SK-N-SH (cell line): ENCODE measurements at regions not wholly inside any gene's neighbourhood (a gene's known extent, or its start where the extent isn't known, plus 50 kb on each side); places are given as distances from the start of the nearest gene placed in this dataset.

Experiments used
- CTCF ChIA-PET: fragments of 300-600, 350-600 bp; formaldehyde crosslinking; extraction: SDS; loops from one replicate; lab custom pipeline; 2021; lab: Yijun Ruan, JAX
- POLR2A ChIA-PET: fragments of 350-600 bp; sonication (Branson Sonifier 250); formaldehyde crosslinking; extraction: SDS; loops from one replicate; lab custom pipeline; 2020; ENCODE audit warnings: antibody characterized with exemption, inconsistent platforms; lab: Yijun Ruan, JAX
- DNase-seq: peaks from one replicate; pipeline ENCODE4 v3.0.0; 2012
- H2AFZ ChIP-seq: fragments of 200-600 bp; sonication (generic); 2 replicates; pipeline ENCODE4 v1.8.1; 2016; ENCODE audit warnings: antibody characterized with exemption, mild to moderate bottlenecking, low read depth
- H3F3A ChIP-seq: fragments of 200-600 bp; sonication (generic); replicated peaks from 2 replicates; pipeline ENCODE3; 2016; ENCODE audit warnings: antibody characterized with exemption, mild to moderate bottlenecking; ENCODE audit not compliant: insufficient read depth
- H3K27ac ChIP-seq, 2 experiments: fragments of 200-500 bp in 1 of 2; fragments of 200-600 bp in 1 of 2; sonication (Bioruptor generic) in 1 of 2; sonication (generic), shearing (Covaris generic) in 1 of 2; 2 replicates each; pipeline versions ENCODE4 v1.5.1 to v1.6.1; 2014 to 2016; ENCODE audit warnings: low read depth in 2 of 2, inconsistent platforms in 1 of 2, low read length in 1 of 2, mild to moderate bottlenecking in 1 of 2, mixed read lengths in 1 of 2
- H3K27me3 ChIP-seq: fragments of 200-600 bp; sonication (generic), shearing (Covaris generic); 2 replicates; pipeline ENCODE4 v1.6.1; 2016; ENCODE audit warnings: mixed run types; ENCODE audit not compliant: insufficient read depth
- H3K36me3 ChIP-seq, 2 experiments: fragments of 200-500 bp in 1 of 2; fragments of 200-600 bp in 1 of 2; sonication (Bioruptor generic) in 1 of 2; sonication (generic) in 1 of 2; replicated peaks in 1 of 2; 2 replicates each; pipeline versions ENCODE3 to v1.5.1; 2014 to 2016; ENCODE audit warnings: low read length in 1 of 2, mild to moderate bottlenecking in 1 of 2; ENCODE audit not compliant: insufficient read depth in 2 of 2, control insufficient read depth in 1 of 2
- H3K4me1 ChIP-seq, 2 experiments: fragments of 200-500 bp in 1 of 2; fragments of 200-600 bp in 1 of 2; sonication (Bioruptor generic) in 1 of 2; sonication (generic), shearing (Covaris generic) in 1 of 2; 2 replicates each; pipeline versions ENCODE4 v1.5.1 to v1.6.1; 2014 to 2016; ENCODE audit warnings: low read depth in 1 of 2, low read length in 1 of 2, mixed run types in 1 of 2; ENCODE audit not compliant: insufficient read depth in 2 of 2, control insufficient read depth in 1 of 2
- H3K4me2 ChIP-seq: fragments of 200-600 bp; sonication (generic), shearing (Covaris generic); 2 replicates; pipeline ENCODE4 v1.6.1; 2017; ENCODE audit warnings: mixed run types
- H3K4me3 ChIP-seq, 2 experiments: fragments of 200-500 bp in 1 of 2; fragments of 200-600 bp in 1 of 2; sonication (Bioruptor generic) in 1 of 2; sonication (generic), shearing (Covaris generic) in 1 of 2; 2 replicates each; pipeline versions ENCODE4 v1.5.1 to v1.8.1; 2014 to 2016; ENCODE audit warnings: low read depth in 2 of 2, inconsistent platforms in 1 of 2, low read length in 1 of 2, mild to moderate bottlenecking in 1 of 2, mixed read lengths in 1 of 2, moderate library complexity in 1 of 2
- H3K79me2 ChIP-seq: fragments of 200-600 bp; sonication (generic); 2 replicates; pipeline ENCODE4 v1.8.1; 2017; ENCODE audit warnings: mild to moderate bottlenecking; ENCODE audit not compliant: insufficient read depth
- H3K9ac ChIP-seq: fragments of 200-600 bp; sonication (generic); 2 replicates; pipeline ENCODE4 v1.6.1; 2017; ENCODE audit warnings: mixed run types
- H3K9me2 ChIP-seq: fragments of 200-600 bp; sonication (generic); 2 replicates; pipeline ENCODE4 v1.6.1; 2017; ENCODE audit warnings: mixed run types
- H3K9me3 ChIP-seq: fragments of 200-600 bp; sonication (generic); 2 replicates; pipeline ENCODE4 v1.6.1; 2017; ENCODE audit warnings: mixed run types, mild to moderate bottlenecking, moderate library complexity
- H4K20me1 ChIP-seq: fragments of 200-600 bp; sonication (generic); 2 replicates; pipeline ENCODE4 v1.6.1; 2017; ENCODE audit warnings: mild to moderate bottlenecking, mixed run types; ENCODE audit not compliant: insufficient read depth
- CTCF ChIP-seq: fragments of 200-600 bp; sonication (generic); IDR thresholded peaks from 2 replicates; pipeline ENCODE4 v1.6.1; 2017; ENCODE audit warnings: antibody characterized with exemption, mild to moderate bottlenecking, moderate library complexity
- EZH2phosphoT487 ChIP-seq: fragments of 200-600 bp; sonication (generic); IDR thresholded peaks from 2 replicates; pipeline ENCODE4 v1.6.1; 2017; ENCODE audit warnings: low read depth, mixed run types, mild to moderate bottlenecking, antibody characterized with exemption, moderate library complexity, borderline replicate concordance
- FOSL2 ChIP-seq: IDR thresholded peaks from 2 replicates; pipeline ENCODE4 v1.4.0; 2012; ENCODE audit warnings: low read depth, mild to moderate bottlenecking, moderate library complexity, borderline replicate concordance
- FOXM1 ChIP-seq: IDR thresholded peaks from 2 replicates; pipeline ENCODE4 v1.4.0; 2012; ENCODE audit warnings: low read depth, mild to moderate bottlenecking
- GATA2 ChIP-seq: sonication (generic); formaldehyde crosslinking; IDR thresholded peaks from 2 replicates; pipeline ENCODE4 v1.5.0; 2020; ENCODE audit warnings: mild to moderate bottlenecking, missing genetic modification reagents
- IRF3 ChIP-seq: fragments of 150-350 bp; IDR thresholded peaks from 2 replicates; pipeline ENCODE4 v1.6.1; 2016; ENCODE audit warnings: mild to moderate bottlenecking, low read depth, low read length
- POLR2AphosphoS5 ChIP-seq: IDR thresholded peaks from 2 replicates; pipeline ENCODE4 v1.6.1; 2012; ENCODE audit warnings: low read depth, low read length
- RAD21 ChIP-seq: IDR thresholded peaks from 2 replicates; pipeline ENCODE4 v1.6.1; 2012; ENCODE audit warnings: mild to moderate bottlenecking, low read length
- REST ChIP-seq: IDR thresholded peaks from 2 replicates; pipeline ENCODE4 v1.6.1; 2012; ENCODE audit warnings: mild to moderate bottlenecking, low read depth, low read length, moderate library complexity
- RXRA ChIP-seq: IDR thresholded peaks from 2 replicates; pipeline ENCODE4 v1.4.0; 2012; ENCODE audit warnings: low read depth, mild to moderate bottlenecking, borderline replicate concordance
- TAF1 ChIP-seq: IDR thresholded peaks from 2 replicates; pipeline ENCODE4 v1.6.1; 2012; ENCODE audit warnings: low read depth, mild to moderate bottlenecking, low read length, moderate library complexity, borderline replicate concordance
- TCF12 ChIP-seq: IDR thresholded peaks from 2 replicates; pipeline ENCODE4 v1.4.0; 2012
- USF2 ChIP-seq: fragments of 150-350 bp; IDR thresholded peaks from 2 replicates; pipeline ENCODE4 v1.6.1; 2017; ENCODE audit warnings: antibody characterized with exemption, low read length, low read depth, borderline replicate concordance
- ZBTB33 ChIP-seq: IDR thresholded peaks from 2 replicates; pipeline ENCODE4 v1.4.0; 2012; ENCODE audit warnings: low read depth, borderline replicate concordance
- WGBS: methylation state at CpG from one replicate; pipeline ENCODE4 v1.1.6; 2017; ENCODE audit warnings: low lambda C conversion rate; 5-methylcytosine and 5-hydroxymethylcytosine counted together

GRCh38 chr1:56426587-56427381 lies 152.6 kb downstream of the PLPP3 start:
- Histone ChIP-seq H4K20me1 (no peaks in the 10 kb centered on the region), H3K9ac (no peak overlapping the region), H3K27ac (no peak overlapping the region), H3K27me3 (no peaks in the 10 kb centered on the region), H3K4me2 (no peak overlapping the region), H3F3A (no peaks in the 10 kb centered on the region), H3K4me1 (peaks cover 0 to 16% of the 10 kb centered on the region in 2 experiments; a peak in 2 of 4 replicates), H3K79me2 (no peaks in the 10 kb centered on the region), H3K9me3 (no peaks in the 10 kb centered on the region), H3K9me2 (no peaks in the 10 kb centered on the region), H3K36me3 (no peaks in the 10 kb centered on the region), H2AFZ (no peak overlapping the region), H3K4me3 (no peak overlapping the region)
- no peak for TF ChIP-seq TAF1
- no peak for TF ChIP-seq RAD21
- TF ChIP-seq POLR2AphosphoS5: no peak
- no peak for TF ChIP-seq TCF12
- TF ChIP-seq GATA2 (CRISPR knock-in tag): no peak
- no peak for TF ChIP-seq FOSL2
- TF ChIP-seq EZH2phosphoT487: no peak
- TF ChIP-seq RXRA: no peak
- no peak for TF ChIP-seq USF2
- ChIA-PET POLR2A (no interaction called here), CTCF (interaction anchor here (1.4 kb wide), 1 partner anchor 151 kb away, joined by 3 read pairs; no protein-coding TSS in a partner anchor)
- 50% methylated on average over 1 of the region's 1 CpG for WGBS
- DNase-seq: no peak

GRCh38 chr1:56425494-56426037 lies 153.8 kb downstream of the PLPP3 start:
- no peaks in the 10 kb centered on the region for H3F3A ChIP-seq
- 92% methylated on average over 3 of the region's 3 CpGs for WGBS
- H3K27me3 ChIP-seq: no peaks in the 10 kb centered on the region
- peaks cover 0 to 13% of the 10 kb centered on the region in 2 experiments; a peak in 2 of 4 replicates for H3K4me1 ChIP-seq
- CTCF ChIA-PET: interaction anchor here (0.6 kb wide), 1 partner anchor 868 kb away, joined by 3 read pairs; no protein-coding TSS in a partner anchor
- no peak overlapping the region for H2AFZ ChIP-seq
- no peaks in the 10 kb centered on the region for H3K9me3 ChIP-seq
- no peaks in the 10 kb centered on the region for H3K79me2 ChIP-seq
- H3K4me2 ChIP-seq: no peak overlapping the region
- H3K27ac ChIP-seq: no peak overlapping the region
- no peak overlapping the region for H3K9ac ChIP-seq
- H3K9me2 ChIP-seq: no peaks in the 10 kb centered on the region
- POLR2A ChIA-PET: no interaction called here
- no peaks in the 10 kb centered on the region for H4K20me1 ChIP-seq
- no peak for DNase-seq
- H3K36me3 ChIP-seq: no peaks in the 10 kb centered on the region
- H3K4me3 ChIP-seq: no peak overlapping the region
- TF ChIP-seq FOXM1: no peak
- no peak for TF ChIP-seq USF2
- TF ChIP-seq ZBTB33: no peak
- no peak for TF ChIP-seq CTCF
- no peak for TF ChIP-seq TAF1
- TF ChIP-seq RAD21: no peak
- TF ChIP-seq REST: no peak
- TF ChIP-seq IRF3: no peak
